ENCODE measurements at regions not wholly inside any gene's neighbourhood (a gene's known extent, or its start where the extent isn't known, plus 50 kb on each side); places are given as distances from the start of the nearest gene placed in this dataset.

GRCh38 chr4:129998436-129999150 is 902.6 kb downstream of the C4orf33 start:
- ChIA-PET POLR2A (no interaction called here), CTCF (no interaction called here)
- TF ChIP-seq CTCF (IDR thresholded peaks at IDR 0.05) (no peak), EZH2 (IDR thresholded peaks at IDR 0.05; ENCODE audit: borderline replicate concordance, insufficient read depth, low read depth, low read length, poor library complexity, severe bottlenecking) (no peak)
- Mint-ChIP-seq H3K27ac (no peak overlapping the region), H3K4me3 (no peak overlapping the region), H3K4me1 (no peaks in the 10 kb centered on the region), H3K27me3 (no peaks in the 10 kb centered on the region), H3K9me3 (ENCODE audit: insufficient read depth) (no peaks in the 10 kb centered on the region)
- no peak overlapping the region for H3K4me3 ChIP-seq (ENCODE audit: control extremely low read depth in 1 of 5, extremely low read depth in 1 of 5, insufficient read depth in 1 of 5, low read depth in 2 of 5, low read length in 4 of 5)
- intact Hi-C loops (cut with micrococcal nuclease): no loop called here
- H4K20me1 ChIP-seq (ENCODE audit: control insufficient read depth, insufficient read depth, low read length, poor library complexity, severe bottlenecking): no peaks in the 10 kb centered on the region
- no peaks in the 10 kb centered on the region for H3K36me3 ChIP-seq (replicated peaks in 1 of 2; ENCODE audit: control extremely low read depth in 1 of 2, control insufficient read depth in 1 of 2, extremely low read depth in 1 of 2, insufficient read depth in 2 of 2, low read length in 1 of 2)
- H3K9me3 ChIP-seq (ENCODE audit: control extremely low read depth in 1 of 3, control insufficient read depth in 2 of 3, insufficient read depth in 1 of 3, low read length in 2 of 3): peaks cover 0 to 8% (median 0%) of the 10 kb centered on the region in 3 donors
- H3K9ac ChIP-seq (ENCODE audit: low read length): no peak overlapping the region
- no peaks in the 10 kb centered on the region for H3K4me1 ChIP-seq (ENCODE audit: control insufficient read depth in 2 of 2, insufficient read depth in 2 of 2, low read length in 2 of 2)
- no peak overlapping the region for H3K27ac ChIP-seq (ENCODE audit: low read length in 2 of 2)
- ATAC-seq (ENCODE audit: low read depth): no peak
- 80% methylated on average over 5 of the region's 7 CpGs for WGBS (ENCODE audit: insufficient coverage)
- no peaks in the 10 kb centered on the region for H3K27me3 ChIP-seq (replicated peaks in 1 of 4; ENCODE audit: control extremely low read depth in 1 of 4, control insufficient read depth in 3 of 4, insufficient read depth in 4 of 4, low read length in 3 of 4)
- H3K4me2 ChIP-seq (replicated peaks; ENCODE audit: low read depth, low read length, poor library complexity, severe bottlenecking): no peak overlapping the region
- no peak for DNase-seq
- no peaks in the 10 kb centered on the region for H3K79me2 ChIP-seq (ENCODE audit: control insufficient read depth, insufficient read depth, low read length)
- H2AFZ ChIP-seq (ENCODE audit: insufficient read depth, low read depth, low read length, poor library complexity, severe bottlenecking): no peak overlapping the region

GRCh38 chr4:129999156-129999555 is 903.2 kb downstream of the C4orf33 start:
- no peak overlapping the region for H3K9ac ChIP-seq (ENCODE audit: low read length)
- DNase-seq: no peak
- peaks cover 0 to 8% (median 0%) of the 10 kb centered on the region in 3 donors for H3K9me3 ChIP-seq (ENCODE audit: control extremely low read depth in 1 of 3, control insufficient read depth in 2 of 3, insufficient read depth in 1 of 3, low read length in 2 of 3)
- CTCF ChIA-PET: no interaction called here
- H3K27me3 ChIP-seq (replicated peaks in 1 of 4; ENCODE audit: control extremely low read depth in 1 of 4, control insufficient read depth in 3 of 4, insufficient read depth in 4 of 4, low read length in 3 of 4): no peaks in the 10 kb centered on the region
- Mint-ChIP-seq H3K4me1 (no peaks in the 10 kb centered on the region), H3K27ac (no peak overlapping the region), H3K4me3 (no peak overlapping the region), H3K27me3 (no peaks in the 10 kb centered on the region), H3K9me3 (ENCODE audit: insufficient read depth) (no peaks in the 10 kb centered on the region)
- no peak overlapping the region for H3K4me2 ChIP-seq (replicated peaks; ENCODE audit: low read depth, low read length, poor library complexity, severe bottlenecking)
- POLR2A ChIA-PET: no interaction called here
- H2AFZ ChIP-seq (ENCODE audit: insufficient read depth, low read depth, low read length, poor library complexity, severe bottlenecking): no peak overlapping the region
- H3K4me3 ChIP-seq (ENCODE audit: control extremely low read depth in 1 of 5, extremely low read depth in 1 of 5, insufficient read depth in 1 of 5, low read depth in 2 of 5, low read length in 4 of 5): no peak overlapping the region
- ATAC-seq (ENCODE audit: low read depth): no peak
- H3K36me3 ChIP-seq (replicated peaks in 1 of 2; ENCODE audit: control extremely low read depth in 1 of 2, control insufficient read depth in 1 of 2, extremely low read depth in 1 of 2, insufficient read depth in 2 of 2, low read length in 1 of 2): no peaks in the 10 kb centered on the region
- H3K4me1 ChIP-seq (ENCODE audit: control insufficient read depth in 2 of 2, insufficient read depth in 2 of 2, low read length in 2 of 2): no peaks in the 10 kb centered on the region
- H4K20me1 ChIP-seq (ENCODE audit: control insufficient read depth, insufficient read depth, low read length, poor library complexity, severe bottlenecking): no peaks in the 10 kb centered on the region
- no peaks in the 10 kb centered on the region for H3K79me2 ChIP-seq (ENCODE audit: control insufficient read depth, insufficient read depth, low read length)
- H3K27ac ChIP-seq (ENCODE audit: low read length in 2 of 2): no peak overlapping the region
- no peak for TF ChIP-seq CTCF (IDR thresholded peaks at IDR 0.05)
- no peak for TF ChIP-seq EZH2 (IDR thresholded peaks at IDR 0.05; ENCODE audit: borderline replicate concordance, insufficient read depth, low read depth, low read length, poor library complexity, severe bottlenecking)
- intact Hi-C loops (cut with micrococcal nuclease): no loop called here

All from B cell (primary cell).